ENCODE measurements at regions not wholly inside any gene's neighbourhood (a gene's known extent, or its start where the extent isn't known, plus 50 kb on each side); places are given as distances from the start of the nearest gene placed in this dataset.
"Not testable (repeated sequence)": the region's sequence is repeated elsewhere in the genome, so short reads cannot be mapped to it uniquely, and the experiment has no call there.

DNA sequence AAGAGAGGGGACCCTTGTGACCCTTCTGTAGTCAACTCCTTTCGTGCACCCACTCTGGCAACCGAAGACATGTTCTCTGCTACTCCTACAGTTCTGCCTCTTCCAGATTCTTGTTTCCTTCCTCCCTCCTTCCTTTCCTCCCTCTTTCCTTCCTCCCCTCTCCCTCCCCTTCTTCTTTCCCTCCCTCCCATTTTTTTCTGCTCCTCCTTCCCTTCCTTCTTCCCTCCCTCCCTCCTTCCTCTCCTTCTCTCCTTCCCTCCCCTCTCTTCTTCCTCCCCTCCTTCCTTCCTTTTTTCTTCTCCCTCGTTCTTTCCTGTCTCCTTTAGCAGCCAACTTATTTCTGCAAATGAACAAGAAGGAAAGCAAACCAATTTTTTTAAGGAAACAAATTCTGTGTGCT, 111.5 kb downstream of the NPTX2 start:
- DNase-seq (ENCODE audit: low spot score): no peak

DNA sequence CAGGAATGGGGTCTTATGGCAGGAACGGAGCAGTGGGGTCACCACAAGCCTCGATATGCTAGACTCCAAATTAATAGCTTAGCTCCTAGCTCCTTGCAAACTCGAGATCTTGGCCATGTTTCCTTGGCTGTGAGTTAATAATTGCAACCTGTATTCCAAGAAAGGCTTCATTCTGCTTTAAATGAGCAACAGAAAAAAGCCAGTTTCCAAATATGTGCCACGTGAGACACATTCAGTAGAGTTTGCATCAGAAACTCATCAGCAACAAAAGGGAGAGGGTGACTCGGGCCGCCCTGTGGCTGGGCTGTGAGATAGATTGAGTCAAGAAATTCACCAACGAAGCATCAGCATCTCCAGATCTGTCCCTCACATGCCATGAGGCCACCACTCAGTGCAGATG, 112.0 kb downstream of the NPTX2 start:
- no peak for DNase-seq (ENCODE audit: low spot score)

DNA sequence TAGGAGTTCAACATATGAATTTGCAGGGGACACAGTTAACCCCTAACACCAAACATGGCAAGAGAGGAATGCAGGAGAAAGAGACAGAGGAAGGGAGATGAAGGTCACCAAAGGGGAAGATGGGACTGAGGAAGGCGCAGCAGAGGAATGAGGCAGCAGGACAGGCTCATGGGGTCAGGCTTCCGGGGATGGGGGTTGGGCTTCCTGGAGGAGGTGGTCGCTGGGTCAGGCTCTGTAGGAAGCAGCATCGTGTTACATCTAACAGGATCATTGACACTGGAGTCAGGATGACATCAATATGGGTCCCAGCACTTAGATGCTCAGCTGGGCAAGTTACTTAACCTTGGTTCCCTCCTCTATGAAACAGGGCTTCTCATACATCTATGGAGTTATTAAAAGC, 113.2 kb downstream of the NPTX2 start:
- no peak for DNase-seq (ENCODE audit: low spot score)

- DNase-seq (ENCODE audit: low spot score): no peak
Measured at GRCh38 chr7:98731651-98732050, 114.6 kb downstream of the NPTX2 start.

DNA sequence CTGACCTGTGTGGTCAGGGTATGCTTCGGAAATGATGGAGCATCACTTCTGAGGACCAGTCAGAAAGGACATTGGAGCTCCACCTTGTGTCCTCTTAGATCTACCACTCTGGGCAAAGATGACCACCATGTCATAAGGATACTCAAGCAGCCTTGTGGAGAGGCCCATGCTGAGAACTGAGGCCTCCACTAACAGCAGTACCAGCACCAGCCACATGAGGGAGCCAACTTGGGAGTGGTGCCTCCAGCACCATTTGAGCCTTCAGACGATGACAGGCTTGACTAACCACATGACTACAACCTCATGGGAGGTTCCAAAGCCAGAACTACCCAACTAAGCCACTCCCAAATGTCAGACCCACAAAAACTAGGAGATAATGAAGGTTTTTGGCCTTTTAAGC, 116.0 kb downstream of the NPTX2 start:
- DNase-seq (ENCODE audit: low spot score): peak; percentile 66

- no peak for DNase-seq (ENCODE audit: low spot score)
Measured at GRCh38 chr7:98735801-98736200, 118.7 kb downstream of the NPTX2 start.

DNA sequence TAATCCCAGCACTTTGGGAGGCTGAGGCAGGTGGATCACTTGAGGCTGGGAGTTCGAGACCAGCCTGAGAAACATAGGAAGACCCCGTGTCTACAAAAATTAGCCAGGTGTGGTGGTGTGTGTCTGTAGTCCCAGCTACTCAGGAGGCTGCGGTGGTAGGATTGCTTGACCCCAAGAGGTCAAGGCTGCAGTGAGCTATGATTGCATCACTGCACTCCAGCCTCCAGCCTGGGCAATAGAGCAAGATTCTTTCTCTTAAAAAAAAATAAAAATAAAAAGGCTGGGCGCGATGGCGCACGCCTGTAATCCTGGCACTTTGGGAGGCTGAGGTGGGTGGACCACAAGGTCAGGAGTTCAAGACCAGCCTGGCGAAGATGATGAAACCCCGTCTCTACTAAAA, 119.4 kb downstream of the NPTX2 start:
- DNase-seq (ENCODE audit: low spot score): not testable (repeated sequence)

DNA sequence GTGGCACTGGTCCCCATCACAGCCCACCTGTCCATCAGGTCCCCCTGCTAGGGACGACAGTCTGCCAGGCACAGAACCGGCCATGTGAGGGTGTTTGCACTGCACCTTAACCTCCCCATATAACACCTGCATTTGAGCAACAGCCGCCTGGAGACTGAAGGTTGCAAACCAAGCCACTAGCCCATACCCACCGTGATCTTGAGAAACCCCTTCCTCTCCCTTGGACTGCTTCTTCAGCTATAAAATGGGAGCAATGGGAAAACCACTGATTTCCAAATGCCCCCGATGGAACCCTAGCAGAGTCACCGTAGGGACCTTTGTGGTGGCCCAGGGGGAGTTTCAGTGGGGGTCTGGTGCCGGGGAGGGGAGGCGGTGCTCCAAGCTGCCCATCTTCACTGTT, 120.1 kb downstream of the NPTX2 start:
- DNase-seq (ENCODE audit: low spot score): no peak

DNA sequence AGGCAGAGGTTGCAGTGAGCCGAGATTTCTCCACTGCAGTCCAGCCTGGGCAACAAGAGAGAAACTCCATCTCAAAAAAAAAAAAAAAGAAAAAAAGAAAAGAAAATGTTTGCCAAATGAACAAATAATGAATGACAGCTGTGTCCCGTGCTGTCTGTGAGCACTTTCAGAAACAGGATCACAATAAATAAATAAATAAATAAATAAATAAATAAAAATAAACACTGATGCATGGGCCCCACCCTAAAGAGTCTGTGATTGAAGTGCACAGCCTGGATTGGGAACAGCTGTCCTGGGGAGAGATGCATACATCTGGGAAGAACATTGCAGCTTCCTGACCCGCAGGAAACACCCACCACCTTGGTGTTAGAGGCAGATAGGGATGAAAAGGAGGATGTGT, 123.6 kb downstream of the NPTX2 start:
- DNase-seq (ENCODE audit: low spot score): no peak

DNA sequence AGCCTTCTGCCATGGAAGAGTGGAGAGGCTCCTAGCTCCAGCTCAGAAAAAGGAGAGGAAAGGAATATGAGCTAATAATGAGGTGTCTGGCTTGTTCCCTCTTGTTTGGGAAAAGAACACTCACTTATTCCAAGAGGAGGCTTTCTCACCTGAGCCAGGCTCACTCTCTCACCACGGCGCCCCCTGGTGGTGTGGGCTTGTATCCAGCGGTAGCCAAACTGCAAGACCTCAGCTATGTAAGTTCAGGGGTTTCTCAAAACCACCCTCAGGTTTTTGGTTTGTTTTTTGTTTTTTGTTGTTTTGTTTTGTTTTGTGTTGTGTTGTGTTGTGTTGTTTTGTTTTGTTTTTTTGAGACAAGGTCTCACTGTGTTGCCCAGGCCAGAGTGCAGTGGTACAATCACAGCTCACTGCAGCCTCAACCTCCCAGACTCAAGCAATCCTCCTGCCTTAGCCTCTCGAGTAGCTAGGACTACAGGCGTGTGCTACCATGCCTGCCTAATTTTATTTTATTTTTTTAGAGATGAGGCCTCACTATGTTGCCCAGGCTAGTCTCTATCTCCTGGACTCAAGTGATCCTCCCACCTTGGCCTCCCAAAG, 124.0 kb downstream of the TMEM130 start:
- peak; percentile 57 for DNase-seq (ENCODE audit: low spot score)

DNA sequence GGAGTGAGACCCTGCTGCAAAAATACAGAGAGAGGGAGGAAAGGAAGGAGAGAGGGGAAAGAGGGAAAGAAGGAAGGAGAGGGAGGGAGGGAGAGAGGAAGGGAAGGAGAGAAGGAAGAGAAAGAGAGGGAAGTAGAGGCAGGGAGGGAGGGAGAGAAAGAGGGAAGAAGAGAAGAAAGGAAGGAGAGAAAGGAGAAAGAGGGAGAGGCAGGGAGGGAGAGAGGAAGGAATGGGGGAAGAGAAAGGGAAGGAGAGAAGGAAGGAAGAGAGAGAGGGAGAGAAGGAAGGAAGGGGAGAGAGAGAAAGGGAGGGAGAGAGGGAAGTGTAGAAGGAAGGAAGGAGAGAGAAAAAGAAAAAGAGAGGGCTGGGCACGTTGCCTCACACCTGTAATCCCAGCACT, 121.7 kb downstream of the TMEM130 start:
- DNase-seq (ENCODE audit: low spot score): no peak

DNA sequence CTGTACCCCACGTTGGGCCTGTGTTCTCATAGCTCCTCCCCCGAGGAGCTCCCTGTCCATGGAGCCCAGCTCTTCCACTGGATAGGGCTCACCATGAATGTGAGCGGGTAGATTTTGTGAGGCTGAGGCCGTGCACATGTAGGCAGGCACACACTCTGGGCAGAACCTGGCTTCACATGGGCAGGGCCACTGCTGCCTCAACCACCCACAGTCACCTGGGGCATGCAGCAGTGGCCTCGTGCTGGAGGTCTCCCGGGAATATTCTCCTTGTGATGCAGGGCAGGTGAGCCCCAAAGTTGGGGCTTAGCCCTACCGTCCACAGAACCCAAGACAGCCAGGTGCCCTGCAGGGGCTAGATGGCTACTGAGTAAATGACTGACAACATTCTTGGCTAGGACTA, 116.6 kb downstream of the TMEM130 start:
- DNase-seq (ENCODE audit: low spot score): no peak

GRCh38 chr7:98753989-98754479, 115.8 kb downstream of the TMEM130 start:
- peak; percentile 39 for DNase-seq (ENCODE audit: low spot score)

DNA sequence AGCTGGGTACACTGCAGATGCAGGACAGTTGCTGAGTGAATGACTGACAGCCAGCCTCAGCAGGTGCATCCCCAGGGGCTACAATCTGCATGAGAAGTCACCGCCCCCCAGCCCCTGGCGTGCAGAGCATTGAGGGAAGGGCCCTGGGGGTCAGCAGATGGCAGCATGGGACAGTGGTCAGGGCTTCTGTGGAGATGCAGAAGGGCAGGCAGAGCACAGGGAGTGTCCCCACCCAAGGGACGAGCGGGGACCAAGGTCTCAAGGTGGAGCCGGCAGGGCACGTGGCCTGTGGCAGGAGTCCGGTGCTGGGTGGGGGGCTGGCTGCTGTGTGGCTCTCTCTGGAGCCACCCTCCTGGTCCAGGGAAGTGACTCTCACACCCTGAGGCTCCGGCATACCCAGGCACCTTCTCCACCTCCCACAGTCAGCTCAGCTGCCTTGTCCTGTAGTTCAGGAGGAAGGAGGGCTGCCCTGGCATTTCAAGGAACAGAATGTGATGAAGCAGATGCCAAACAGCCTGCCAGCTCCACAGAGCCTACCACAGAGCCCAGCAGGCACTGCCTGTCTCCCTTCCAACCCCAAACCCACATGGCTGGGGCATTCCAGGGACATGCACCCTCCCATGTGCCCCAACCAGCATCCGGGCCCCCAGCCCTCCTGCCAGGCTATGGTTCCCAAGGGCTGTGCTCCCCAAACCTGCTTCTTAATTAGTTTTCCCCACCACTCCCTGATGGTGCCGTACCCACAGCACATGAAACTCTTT, 114.5 kb downstream of the TMEM130 start:
- no peak for DNase-seq (ENCODE audit: low spot score)

- DNase-seq (ENCODE audit: low spot score): no peak
Measured at GRCh38 chr7:98758157-98758556, 111.7 kb downstream of the TMEM130 start.

DNA sequence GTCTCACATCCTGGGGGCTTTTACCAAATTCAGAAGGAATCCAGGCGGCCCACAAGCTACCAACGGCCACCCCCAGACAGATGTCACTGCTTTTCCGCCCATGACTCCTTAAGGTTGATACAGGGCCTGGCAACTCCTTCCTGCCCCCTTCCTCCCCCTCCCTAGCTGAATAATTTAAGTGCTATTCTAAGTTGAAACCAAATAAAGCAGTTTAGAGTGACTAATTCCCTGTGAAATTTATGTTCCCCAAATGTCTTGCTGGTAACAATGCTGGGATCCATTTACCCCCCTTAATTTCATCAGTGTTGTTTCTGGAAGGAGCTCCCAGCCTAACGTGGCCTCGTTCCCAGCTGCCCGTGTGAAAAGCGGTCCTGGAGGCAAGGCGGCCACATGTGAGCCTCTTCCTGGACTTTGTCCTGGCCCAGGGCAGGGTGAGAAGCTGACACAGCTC, 109.6 kb downstream of the TMEM130 start:
- DNase-seq (ENCODE audit: low spot score): no peak

DNA sequence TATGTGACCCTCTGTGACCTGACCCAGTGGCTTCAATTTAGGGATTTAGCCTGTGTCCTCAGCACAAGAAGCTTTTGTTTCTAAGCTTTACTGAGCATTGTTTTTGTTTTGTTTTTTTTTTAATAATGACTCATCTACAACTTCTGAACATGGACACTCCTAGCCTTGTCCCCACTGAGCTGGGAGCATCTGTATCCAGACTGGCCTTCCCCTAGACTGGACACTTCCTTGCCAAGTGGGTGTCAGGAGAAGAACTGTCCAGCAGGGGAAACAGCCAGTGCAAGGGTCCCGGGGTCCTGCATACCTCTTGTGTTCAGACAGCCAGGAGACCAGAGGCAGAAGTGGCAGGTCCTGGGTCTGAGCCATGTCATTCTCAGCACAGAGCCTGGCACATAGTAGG, 108.6 kb downstream of the TMEM130 start:
- no peak for DNase-seq (ENCODE audit: low spot score)

- no peak for DNase-seq (ENCODE audit: low spot score)
Measured at GRCh38 chr7:98762620-98763019, 107.2 kb downstream of the TMEM130 start.

DNA sequence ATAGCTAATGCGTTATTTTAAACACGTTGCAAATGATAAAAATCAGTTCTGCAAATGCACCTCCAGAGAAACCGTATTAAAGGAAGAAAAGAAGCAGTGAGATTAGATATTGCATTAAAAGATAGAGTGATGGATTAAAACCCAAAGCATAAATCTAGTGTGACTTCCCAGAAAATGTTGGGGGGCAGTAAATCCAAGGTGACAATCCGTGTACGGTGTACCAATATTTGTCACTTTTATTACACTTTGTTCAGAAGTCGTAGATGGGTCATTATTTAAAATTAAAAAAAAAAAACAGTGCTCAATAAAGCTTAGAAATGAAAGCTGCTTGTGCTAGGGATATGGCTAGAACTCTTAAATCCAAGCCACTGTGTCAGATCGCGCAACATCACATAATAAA, 106.4 kb downstream of the TMEM130 start:
- no peak for DNase-seq (ENCODE audit: low spot score)

DNA sequence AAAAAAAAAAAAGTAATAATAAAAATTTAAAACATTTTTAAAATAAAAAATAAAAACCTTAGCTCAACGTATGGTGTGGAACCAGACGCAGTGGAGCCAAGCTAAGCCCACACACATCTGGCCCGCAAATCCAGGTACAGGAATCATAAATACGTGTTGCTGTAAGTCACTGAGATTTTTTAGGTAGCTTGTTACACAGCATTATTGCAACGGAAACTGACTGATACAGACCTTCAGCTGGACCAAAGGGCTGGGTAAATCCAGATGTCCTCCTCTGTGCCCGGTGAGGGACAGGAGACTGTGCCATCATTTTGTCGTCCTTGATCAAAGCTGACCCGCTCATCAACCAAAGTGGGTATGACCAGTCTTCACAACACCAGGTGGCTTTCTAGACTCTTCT, 104.9 kb downstream of the TMEM130 start:
- no peak for DNase-seq (ENCODE audit: low spot score)

- DNase-seq (ENCODE audit: low spot score): not testable (repeated sequence)
Measured at GRCh38 chr7:98770085-98770484, 99.7 kb downstream of the TMEM130 start.

- DNase-seq (ENCODE audit: low spot score): peak; percentile 69
Measured at GRCh38 chr7:98771519-98771918, 98.3 kb downstream of the TMEM130 start.

DNA sequence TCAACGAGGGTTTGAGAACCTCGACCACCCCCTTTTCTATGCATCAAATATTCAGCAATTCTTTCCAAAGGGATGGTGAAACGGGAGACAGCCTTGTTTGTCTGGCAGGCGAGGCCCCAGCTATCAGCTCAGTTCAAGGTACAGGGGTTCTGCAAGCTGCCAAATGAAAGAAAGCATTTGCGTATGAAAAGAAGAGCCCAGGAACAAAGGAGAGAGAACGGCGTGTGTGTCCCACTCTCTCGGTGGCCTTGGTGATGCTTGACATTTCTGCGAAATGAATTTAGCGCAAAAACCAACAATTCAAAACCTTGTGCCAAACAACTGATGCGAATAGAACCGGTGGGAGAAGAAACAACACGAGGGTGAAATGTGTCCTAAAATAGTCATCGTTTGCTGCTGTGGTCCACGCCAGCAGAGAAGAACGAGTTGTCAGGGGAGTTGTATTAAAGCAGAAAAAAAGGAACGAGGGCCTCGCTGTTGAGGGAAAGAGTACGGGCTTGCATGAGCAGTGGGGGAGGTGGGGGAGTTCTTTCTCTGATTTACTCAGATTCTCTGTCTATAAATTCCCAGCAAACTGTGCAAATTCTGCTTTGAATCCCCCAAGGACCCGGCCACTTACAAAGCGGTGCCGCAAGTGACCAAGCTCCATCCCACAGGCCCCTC, 97.7 kb downstream of the TMEM130 start:
- DNase-seq (ENCODE audit: low spot score): no peak
